ENCODE measurements at regions not wholly inside any gene's neighbourhood (a gene's known extent, or its start where the extent isn't known, plus 50 kb on each side); places are given as distances from the start of the nearest gene placed in this dataset.

- intact Hi-C loops (cut with DNase I; ENCODE audit: low total_unique reads): no loop called here
- Histone ChIP-seq H3K4me1 (peaks cover 4 to 11% of the 10 kb centered on the region in 2 donors), H3K36me3 (no peaks in the 10 kb centered on the region), H3K27ac (no peak overlapping the region), H3K4me3 (no peak overlapping the region), H3K27me3 (no peaks in the 10 kb centered on the region), H3K9me3 (no peaks in the 10 kb centered on the region)
- TF ChIP-seq, protein P1, sequence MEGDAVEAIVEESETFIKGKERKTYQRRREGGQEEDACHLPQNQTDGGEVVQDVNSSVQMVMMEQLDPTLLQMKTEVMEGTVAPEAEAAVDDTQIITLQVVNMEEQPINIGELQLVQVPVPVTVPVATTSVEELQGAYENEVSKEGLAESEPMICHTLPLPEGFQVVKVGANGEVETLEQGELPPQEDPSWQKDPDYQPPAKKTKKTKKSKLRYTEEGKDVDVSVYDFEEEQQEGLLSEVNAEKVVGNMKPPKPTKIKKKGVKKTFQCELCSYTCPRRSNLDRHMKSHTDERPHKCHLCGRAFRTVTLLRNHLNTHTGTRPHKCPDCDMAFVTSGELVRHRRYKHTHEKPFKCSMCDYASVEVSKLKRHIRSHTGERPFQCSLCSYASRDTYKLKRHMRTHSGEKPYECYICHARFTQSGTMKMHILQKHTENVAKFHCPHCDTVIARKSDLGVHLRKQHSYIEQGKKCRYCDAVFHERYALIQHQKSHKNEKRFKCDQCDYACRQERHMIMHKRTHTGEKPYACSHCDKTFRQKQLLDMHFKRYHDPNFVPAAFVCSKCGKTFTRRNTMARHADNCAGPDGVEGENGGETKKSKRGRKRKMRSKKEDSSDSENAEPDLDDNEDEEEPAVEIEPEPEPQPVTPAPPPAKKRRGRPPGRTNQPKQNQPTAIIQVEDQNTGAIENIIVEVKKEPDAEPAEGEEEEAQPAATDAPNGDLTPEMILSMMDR (IDR thresholded peaks at IDR 0.05 in 4 of 5, conservative IDR thresholded peaks at IDR 0.05 in 1 of 5): no peak
- TF ChIP-seq POLR2A (IDR thresholded peaks at IDR 0.05): no peak
- ATAC-seq: no peak
- in situ Hi-C loops (cut with MboI; ENCODE audit: low sequenced_read_pairs in 4 of 4): no loop called here
- no peak for DNase-seq
These were observed 178.3 kb upstream of the ZNF608 start for GRCh38 chr5:124924729-124925128.

GRCh38 chr5:124927735-124928134, 181.3 kb upstream of the ZNF608 start:
- Histone ChIP-seq H3K9me3 (no peaks in the 10 kb centered on the region), H3K36me3 (no peaks in the 10 kb centered on the region), H3K4me1 (peaks cover 4 to 11% of the 10 kb centered on the region in 2 donors), H3K4me3 (no peak overlapping the region), H3K27me3 (no peaks in the 10 kb centered on the region), H3K27ac (no peak overlapping the region)
- intact Hi-C loops (cut with DNase I; ENCODE audit: low total_unique reads) (no loop called here), in situ Hi-C loops (cut with MboI; ENCODE audit: low sequenced_read_pairs in 4 of 4) (no loop called here)
- no peak for TF ChIP-seq POLR2A (IDR thresholded peaks at IDR 0.05)
- TF ChIP-seq, protein P1 (IDR thresholded peaks at IDR 0.05 in 4 of 5, conservative IDR thresholded peaks at IDR 0.05 in 1 of 5): no peak
- DNase-seq (no peak), ATAC-seq (no peak)

GRCh38 chr5:124929000-124929399, 182.6 kb upstream of the ZNF608 start:
- DNase-seq (no peak), ATAC-seq (no peak)
- Histone ChIP-seq H3K4me1 (no peaks in the 10 kb centered on the region), H3K27me3 (no peaks in the 10 kb centered on the region), H3K27ac (no peak overlapping the region), H3K36me3 (no peaks in the 10 kb centered on the region), H3K9me3 (no peaks in the 10 kb centered on the region), H3K4me3 (no peak overlapping the region)
- in situ Hi-C loops (cut with MboI; ENCODE audit: low sequenced_read_pairs in 4 of 4) (no loop called here), intact Hi-C loops (cut with DNase I; ENCODE audit: low total_unique reads) (no loop called here)
- TF ChIP-seq POLR2A (IDR thresholded peaks at IDR 0.05): no peak
- TF ChIP-seq, protein P1 (IDR thresholded peaks at IDR 0.05 in 4 of 5, conservative IDR thresholded peaks at IDR 0.05 in 1 of 5): no peak

GRCh38 chr5:124932791-124933600, 186.6 kb upstream of the ZNF608 start:
- Histone ChIP-seq H3K36me3 (no peaks in the 10 kb centered on the region), H3K9me3 (no peaks in the 10 kb centered on the region), H3K27ac (no peak overlapping the region), H3K4me3 (no peak overlapping the region), H3K4me1 (no peaks in the 10 kb centered on the region), H3K27me3 (no peaks in the 10 kb centered on the region)
- in situ Hi-C loops (cut with MboI; ENCODE audit: low sequenced_read_pairs in 4 of 4): no loop called here
- intact Hi-C loops (cut with DNase I; ENCODE audit: low total_unique reads): no loop called here
- DNase-seq (no peak), ATAC-seq (no peak)
- TF ChIP-seq POLR2A (IDR thresholded peaks at IDR 0.05): no peak

- TF ChIP-seq, protein P1 (IDR thresholded peaks at IDR 0.05 in 4 of 5, conservative IDR thresholded peaks at IDR 0.05 in 1 of 5): no peak
- no peak for TF ChIP-seq POLR2A (IDR thresholded peaks at IDR 0.05)
- no peak for DNase-seq
- Histone ChIP-seq H3K4me3 (no peak overlapping the region), H3K27me3 (no peaks in the 10 kb centered on the region), H3K9me3 (no peaks in the 10 kb centered on the region), H3K4me1 (no peaks in the 10 kb centered on the region), H3K36me3 (no peaks in the 10 kb centered on the region), H3K27ac (no peak overlapping the region)
- in situ Hi-C loops (cut with MboI; ENCODE audit: low sequenced_read_pairs in 4 of 4): no loop called here
- ATAC-seq: no peak
- intact Hi-C loops (cut with DNase I; ENCODE audit: low total_unique reads): no loop called here
These were observed 188.6 kb upstream of the ZNF608 start for GRCh38 chr5:124935065-124935464.

Data from gastrocnemius medialis (tissue), 4 donors.